Ovary (tissue), 3 donors: ENCODE measurements at regions not wholly inside any gene's neighbourhood (a gene's known extent, or its start where the extent isn't known, plus 50 kb on each side); places are given as distances from the start of the nearest gene placed in this dataset.

ENCODE experiments used
- EP300 ChIP-seq: sonication (generic); formaldehyde crosslinking; IDR thresholded peaks from one replicate; pipeline ENCODE4 v1.6.1; 2017; ENCODE audit warnings: antibody characterized with exemption
- POLR2A ChIP-seq: fragments of 450-650 bp; IDR thresholded peaks from one replicate; pipeline ENCODE4 v1.6.1; 2017; ENCODE audit warnings: antibody characterized with exemption, mild to moderate bottlenecking, moderate library complexity
- TF ChIP-seq, protein P1 (sequence below), 3 donors: fragments of 450-650 bp in 2 of 3; fragments of 200-600 bp in 1 of 3; IDR thresholded peaks; one replicate each; pipeline versions ENCODE4 v1.5.1 to v1.8.0; 2016 to 2022; ENCODE audit warnings: antibody characterized with exemption in 3 of 3, mild to moderate bottlenecking in 1 of 3
- donor health status: DM: no; HTN: no; CAD: no.

- TF ChIP-seq, protein P1, sequence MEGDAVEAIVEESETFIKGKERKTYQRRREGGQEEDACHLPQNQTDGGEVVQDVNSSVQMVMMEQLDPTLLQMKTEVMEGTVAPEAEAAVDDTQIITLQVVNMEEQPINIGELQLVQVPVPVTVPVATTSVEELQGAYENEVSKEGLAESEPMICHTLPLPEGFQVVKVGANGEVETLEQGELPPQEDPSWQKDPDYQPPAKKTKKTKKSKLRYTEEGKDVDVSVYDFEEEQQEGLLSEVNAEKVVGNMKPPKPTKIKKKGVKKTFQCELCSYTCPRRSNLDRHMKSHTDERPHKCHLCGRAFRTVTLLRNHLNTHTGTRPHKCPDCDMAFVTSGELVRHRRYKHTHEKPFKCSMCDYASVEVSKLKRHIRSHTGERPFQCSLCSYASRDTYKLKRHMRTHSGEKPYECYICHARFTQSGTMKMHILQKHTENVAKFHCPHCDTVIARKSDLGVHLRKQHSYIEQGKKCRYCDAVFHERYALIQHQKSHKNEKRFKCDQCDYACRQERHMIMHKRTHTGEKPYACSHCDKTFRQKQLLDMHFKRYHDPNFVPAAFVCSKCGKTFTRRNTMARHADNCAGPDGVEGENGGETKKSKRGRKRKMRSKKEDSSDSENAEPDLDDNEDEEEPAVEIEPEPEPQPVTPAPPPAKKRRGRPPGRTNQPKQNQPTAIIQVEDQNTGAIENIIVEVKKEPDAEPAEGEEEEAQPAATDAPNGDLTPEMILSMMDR (IDR thresholded peaks at IDR 0.05) = no peak
- no peak for TF ChIP-seq POLR2A
- TF ChIP-seq EP300 = no peak
Observed at GRCh38 chr15:95410757-95411156, 919.7 kb upstream of the NR2F2 start.
